ENCODE measurements at regions not wholly inside any gene's neighbourhood (a gene's known extent, or its start where the extent isn't known, plus 50 kb on each side); places are given as distances from the start of the nearest gene placed in this dataset.

DNA sequence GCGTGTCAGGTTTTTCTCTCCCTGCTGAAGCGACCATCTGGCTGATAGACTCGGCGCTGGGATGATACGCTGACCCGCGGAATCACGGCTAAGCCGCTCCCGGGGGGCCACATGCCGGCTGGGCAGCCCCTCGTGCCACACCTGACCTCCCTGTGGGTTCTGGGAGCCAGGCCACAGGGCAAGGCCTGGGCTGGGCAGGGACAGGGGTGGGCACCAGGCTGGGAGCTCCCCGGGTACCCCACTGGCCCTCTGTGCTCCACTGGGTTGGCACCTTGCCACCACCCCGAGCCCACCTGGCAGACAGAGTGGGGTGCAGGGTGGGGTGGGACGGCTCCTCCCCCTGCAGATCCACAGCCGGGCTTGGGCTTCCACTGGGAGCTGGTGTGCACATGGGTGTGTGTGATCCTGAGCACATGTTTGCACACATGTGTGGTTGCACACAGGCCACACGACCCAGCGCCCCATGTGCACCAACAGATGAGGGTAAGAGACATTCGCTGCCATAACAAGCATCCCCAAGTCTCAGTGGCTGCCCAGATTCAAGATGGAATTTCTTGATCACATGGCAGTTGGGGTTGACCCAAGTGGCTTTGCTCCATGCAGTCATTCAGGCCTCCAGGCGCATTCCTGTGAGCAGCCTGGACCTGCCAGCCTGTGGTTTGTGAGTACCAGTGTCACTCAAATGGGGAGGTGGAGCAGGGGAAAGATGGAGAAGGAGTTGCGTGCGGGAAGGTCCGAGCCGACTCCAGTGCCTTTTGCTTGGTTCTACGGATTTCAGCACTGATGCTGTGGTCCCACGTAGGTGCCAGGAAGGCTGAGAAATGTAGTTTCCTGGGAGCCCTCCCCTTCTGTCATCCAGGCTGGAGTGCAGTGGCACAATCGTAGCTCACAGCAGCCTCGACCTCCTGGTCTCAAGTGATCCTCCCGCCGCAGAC is 79.7 kb downstream of the UNCX start:
- intact Hi-C loops (cut with DNase I) = no loop called here
- Histone ChIP-seq H3K4me3 (no peak overlapping the region), H3K27me3 (no peaks in the 10 kb centered on the region), H3K9me3 (replicated peaks in 1 of 3) (no peaks in the 10 kb centered on the region), H3K4me1 (replicated peaks in 1 of 2) (no peaks in the 10 kb centered on the region), H3K36me3 (replicated peaks in 1 of 2) (no peaks in the 10 kb centered on the region), H3K27ac (no peak overlapping the region)
- TF ChIP-seq POLR2A (IDR thresholded peaks at IDR 0.05) = no peak
- DNase-seq = no peak
- WGBS, 4 donors = 88 to 91% (median 89%) methylated on average over 22 to 30 of the region's 30 CpGs

- intact Hi-C loops (cut with DNase I) = no loop called here
- no peak for TF ChIP-seq CTCF (IDR thresholded peaks at IDR 0.05)
- no peak for TF ChIP-seq POLR2A (IDR thresholded peaks at IDR 0.05)
- H3K27me3 ChIP-seq = no peaks in the 10 kb centered on the region
Observed at GRCh38 chr7:1313613-1314012, 80.9 kb downstream of the UNCX start.

DNA sequence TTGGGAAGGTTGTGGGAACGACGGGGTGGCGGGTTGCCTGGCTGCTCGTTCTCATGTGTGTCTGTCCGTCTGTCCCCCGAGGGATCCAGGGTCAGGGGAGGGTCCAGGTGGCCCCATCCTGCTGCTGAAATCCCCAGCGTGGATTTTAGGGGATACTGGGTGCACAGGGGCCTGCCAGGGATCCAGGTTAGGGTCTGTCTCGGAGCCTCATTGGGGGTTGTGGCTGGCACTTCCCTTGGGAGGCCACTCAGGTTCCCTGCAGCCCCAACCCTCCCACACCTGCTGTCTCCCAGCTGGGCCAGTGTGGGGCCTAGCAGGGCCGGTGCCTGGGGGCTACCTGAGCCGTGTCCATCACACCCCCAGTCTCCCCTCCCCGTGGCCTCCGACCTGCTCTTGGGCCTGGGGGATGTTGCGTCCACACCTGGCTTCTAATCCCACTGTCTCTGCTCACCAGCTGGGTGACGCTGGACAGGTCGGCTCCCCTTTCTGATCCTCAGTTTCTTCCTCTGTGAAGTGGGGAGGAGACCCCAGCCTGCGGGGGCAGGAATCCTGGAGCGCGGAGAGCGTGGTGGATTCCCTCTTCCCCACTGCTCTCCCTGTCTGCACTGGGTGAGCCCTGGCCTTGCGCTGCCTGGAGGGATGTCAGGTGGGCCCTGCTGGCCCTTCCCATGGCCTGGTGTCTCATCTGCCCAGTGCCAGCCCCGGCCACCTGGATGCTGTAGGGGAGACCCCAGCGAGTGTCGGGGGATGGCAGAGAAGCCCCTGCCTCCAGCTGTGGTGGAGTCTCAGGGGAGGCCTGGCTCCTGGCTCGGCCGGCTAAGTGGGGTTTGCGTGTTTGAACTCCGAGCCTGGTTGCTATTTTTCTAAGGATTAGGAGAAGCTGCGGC is 81.6 kb downstream of the UNCX start:
- intact Hi-C loops (cut with DNase I) = no loop called here
- no peak for TF ChIP-seq POLR2A (IDR thresholded peaks at IDR 0.05)
- no peak for TF ChIP-seq CTCF (IDR thresholded peaks at IDR 0.05)
- H3K9me3 ChIP-seq (replicated peaks in 1 of 3) = no peaks in the 10 kb centered on the region
- H3K36me3 ChIP-seq (replicated peaks in 1 of 2) = no peaks in the 10 kb centered on the region
- H3K27me3 ChIP-seq = no peaks in the 10 kb centered on the region
- no peak overlapping the region for H3K4me3 ChIP-seq
- DNase-seq = no peak
- no peak overlapping the region for H3K27ac ChIP-seq
- no peaks in the 10 kb centered on the region for H3K4me1 ChIP-seq (replicated peaks in 1 of 2)
- 64 to 78% (median 73%) methylated on average over 18 to 28 of the region's 28 CpGs for WGBS, 4 donors

More at GRCh38 chr7:1313613-1314012, 80.9 kb downstream of the UNCX start:
- Histone ChIP-seq H3K27ac (no peak overlapping the region), H3K4me1 (replicated peaks in 1 of 2) (no peaks in the 10 kb centered on the region), H3K9me3 (replicated peaks in 1 of 3) (no peaks in the 10 kb centered on the region), H3K4me3 (no peak overlapping the region), H3K36me3 (replicated peaks in 1 of 2) (no peaks in the 10 kb centered on the region)
- WGBS, 4 donors = 61 to 75% (median 63%) methylated on average over 10 to 15 of the region's 15 CpGs
- DNase-seq = no peak

DNA sequence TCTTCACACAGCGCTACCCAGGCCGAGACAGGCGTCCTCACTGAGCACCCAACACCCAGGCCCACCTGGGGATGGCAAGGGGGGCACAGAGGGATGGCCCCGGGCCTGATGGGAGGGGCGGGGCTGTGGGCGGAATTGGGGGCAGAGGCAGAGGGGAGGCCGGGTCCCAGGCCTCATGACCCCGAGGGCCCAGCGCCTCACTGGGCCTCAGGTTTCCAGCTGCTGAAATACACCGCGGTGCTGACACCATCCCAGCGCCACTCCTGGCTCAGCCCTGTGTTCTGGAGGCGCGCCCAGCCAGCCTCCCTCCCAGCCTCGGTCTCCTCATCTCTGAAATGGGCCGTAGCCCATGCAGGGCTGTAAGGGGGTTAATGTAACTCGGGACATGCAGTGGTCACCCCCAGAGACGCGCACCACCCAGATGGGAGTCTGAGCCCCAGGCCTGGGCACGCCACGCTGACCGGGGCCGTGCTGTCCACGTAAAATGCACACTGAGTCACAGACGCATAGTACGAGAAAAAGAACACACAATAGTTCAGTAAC is 82.3 kb downstream of the UNCX start:
- no peak overlapping the region for H3K4me3 ChIP-seq
- no peaks in the 10 kb centered on the region for H3K9me3 ChIP-seq (replicated peaks in 1 of 3)
- H3K4me1 ChIP-seq (replicated peaks in 1 of 2) = no peaks in the 10 kb centered on the region
- no peaks in the 10 kb centered on the region for H3K27me3 ChIP-seq
- no peak overlapping the region for H3K27ac ChIP-seq
- intact Hi-C loops (cut with DNase I) = no loop called here
- H3K36me3 ChIP-seq (replicated peaks in 1 of 2) = no peaks in the 10 kb centered on the region
- no peak for TF ChIP-seq CTCF (IDR thresholded peaks at IDR 0.05)
- no peak for TF ChIP-seq POLR2A (IDR thresholded peaks at IDR 0.05)
- DNase-seq = no peak
- WGBS, 4 donors = 78 to 81% (median 79%) methylated on average over 11 to 26 of the region's 26 CpGs

Data from adrenal gland (tissue), 9 donors.